Hepatocyte (in vitro differentiated cells): ENCODE measurements at regions not wholly inside any gene's neighbourhood (a gene's known extent, or its start where the extent isn't known, plus 50 kb on each side); places are given as distances from the start of the nearest gene placed in this dataset.

ENCODE experiments used
- DNase-seq: peaks from one replicate; pipeline ENCODE4 v3.0.0-alpha.2; 2016; ENCODE audit warnings: low spot score
- H2AFZ ChIP-seq: fragments of 200-600 bp; sonication (generic); 2 replicates; pipeline ENCODE4 v1.6.0; 2016; ENCODE audit warnings: antibody characterized with exemption, mild to moderate bottlenecking
- H3K27ac ChIP-seq: fragments of 200-600 bp; sonication (generic); 2 replicates; pipeline ENCODE4 v1.5.1; 2016; ENCODE audit warnings: mild to moderate bottlenecking
- H3K27me3 ChIP-seq: fragments of 200-600 bp; sonication (generic); 2 replicates; pipeline ENCODE4 v1.6.1; 2016
- H3K36me3 ChIP-seq: fragments of 200-600 bp; sonication (generic); replicated peaks from 2 replicates; pipeline ENCODE4 v1.5.1; 2016; ENCODE audit warnings: low read depth; ENCODE audit not compliant: insufficient read depth
- H3K4me1 ChIP-seq: fragments of 200-600 bp; sonication (generic); 2 replicates; pipeline ENCODE4 v1.5.1; 2016; ENCODE audit warnings: mild to moderate bottlenecking, moderate library complexity; ENCODE audit not compliant: insufficient read depth
- H3K4me2 ChIP-seq: fragments of 200-600 bp; sonication (generic); 2 replicates; pipeline ENCODE4 v1.6.0; 2016
- H3K4me3 ChIP-seq: fragments of 200-600 bp; sonication (generic); 2 replicates; pipeline ENCODE4 v1.5.1; 2016; ENCODE audit warnings: mild to moderate bottlenecking
- H3K79me2 ChIP-seq: fragments of 200-600 bp; sonication (generic); 2 replicates; pipeline ENCODE4 v1.6.0; 2017; ENCODE audit warnings: mild to moderate bottlenecking
- H3K9me2 ChIP-seq: fragments of 200-600 bp; sonication (generic); replicated peaks from 2 replicates; pipeline ENCODE4 v1.6.0; 2017; ENCODE audit warnings: mild to moderate bottlenecking; ENCODE audit not compliant: insufficient read depth
- H3K9me3 ChIP-seq: fragments of 200-600 bp; sonication (generic); 2 replicates; pipeline ENCODE4 v1.5.1; 2016; ENCODE audit warnings: low read depth, mild to moderate bottlenecking
- H4K20me1 ChIP-seq: fragments of 200-600 bp; sonication (generic); 2 replicates; pipeline ENCODE4 v1.6.0; 2016; ENCODE audit warnings: mild to moderate bottlenecking; ENCODE audit not compliant: insufficient read depth, poor library complexity, severe bottlenecking
- CTCF ChIP-seq: fragments of 200-600 bp; sonication (generic); IDR thresholded peaks from 2 replicates; pipeline ENCODE4 v1.5.1; 2016; ENCODE audit warnings: antibody characterized with exemption, mild to moderate bottlenecking; ENCODE audit not compliant: poor library complexity
- EZH2 ChIP-seq: fragments of 200-600 bp; sonication (generic); IDR thresholded peaks from 2 replicates; pipeline ENCODE4 v1.6.1; 2016; ENCODE audit warnings: antibody characterized with exemption, mild to moderate bottlenecking, borderline replicate concordance
- EZH2phosphoT487 ChIP-seq: fragments of 200-600 bp; sonication (generic); IDR thresholded peaks from one replicate; pipeline ENCODE4 v1.6.1; 2018; ENCODE audit warnings: antibody characterized with exemption, mild to moderate bottlenecking, low read depth, moderate library complexity; ENCODE audit not compliant: unreplicated experiment, severe bottlenecking
- WGBS: methylation state at CpG from one replicate; pipeline ENCODE4 v1.1.6; 2016; ENCODE audit warnings: low lambda C conversion rate; ENCODE audit errors: missing lambda C conversion rate; 5-methylcytosine and 5-hydroxymethylcytosine counted together

- no peaks in the 10 kb centered on the region for H3K36me3 ChIP-seq
- no peak overlapping the region for H3K27ac ChIP-seq
- no peak overlapping the region for H3K4me2 ChIP-seq
- no peaks in the 10 kb centered on the region for H3K9me2 ChIP-seq
- H3K9me3 ChIP-seq, result no peaks in the 10 kb centered on the region
- H2AFZ ChIP-seq, result no peak overlapping the region
- no peaks in the 10 kb centered on the region for H3K27me3 ChIP-seq
- no peaks in the 10 kb centered on the region for H3K4me1 ChIP-seq
- DNase-seq, result no peak
- no peaks in the 10 kb centered on the region for H3K79me2 ChIP-seq
- no peak overlapping the region for H3K4me3 ChIP-seq
- no peaks in the 10 kb centered on the region for H4K20me1 ChIP-seq
- no peak for TF ChIP-seq CTCF
- TF ChIP-seq EZH2phosphoT487, result no peak
- TF ChIP-seq EZH2, result no peak
Measured at GRCh38 chr1:73789965-73790364, 408.0 kb downstream of the LRRIQ3 start.

GRCh38 chr1:73784026-73784425 is 413.9 kb downstream of the LRRIQ3 start:
- H3K4me3 ChIP-seq, result no peak overlapping the region
- no peaks in the 10 kb centered on the region for H4K20me1 ChIP-seq
- no peak for DNase-seq
- no peaks in the 10 kb centered on the region for H3K9me3 ChIP-seq
- no peaks in the 10 kb centered on the region for H3K79me2 ChIP-seq
- H3K9me2 ChIP-seq, result no peaks in the 10 kb centered on the region
- no peak for TF ChIP-seq CTCF
- TF ChIP-seq EZH2, result no peak
- no peak for TF ChIP-seq EZH2phosphoT487
- H3K36me3 ChIP-seq, result no peaks in the 10 kb centered on the region
- no peak overlapping the region for H3K4me2 ChIP-seq
- no peaks in the 10 kb centered on the region for H3K4me1 ChIP-seq
- H2AFZ ChIP-seq, result no peak overlapping the region
- H3K27me3 ChIP-seq, result no peaks in the 10 kb centered on the region
- WGBS, result 90% methylated on average over 2 of the region's 2 CpGs
- H3K27ac ChIP-seq, result no peak overlapping the region

DNA sequence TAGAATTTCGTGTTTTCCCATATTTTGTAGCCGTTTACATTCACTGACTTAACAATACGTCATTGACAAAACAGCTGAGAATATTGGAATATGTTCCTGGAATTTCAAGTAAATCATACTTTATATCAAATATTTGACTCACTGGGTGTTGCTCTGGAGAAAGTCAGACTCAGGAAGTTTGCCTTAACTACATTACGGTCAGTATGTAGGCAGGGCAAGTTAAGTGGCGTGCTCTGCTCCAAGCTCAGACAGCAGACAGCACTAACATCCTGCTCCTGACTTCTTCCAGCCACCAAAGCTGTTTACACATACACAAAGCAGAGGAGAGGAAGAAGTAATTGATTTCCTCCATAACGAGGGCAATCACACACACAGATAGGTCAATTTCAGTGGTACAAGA is 414.6 kb downstream of the LRRIQ3 start:
- Histone ChIP-seq H3K9me2 (no peaks in the 10 kb centered on the region), H3K79me2 (no peaks in the 10 kb centered on the region), H3K36me3 (no peaks in the 10 kb centered on the region), H4K20me1 (no peaks in the 10 kb centered on the region), H3K27ac (no peak overlapping the region), H3K4me3 (no peak overlapping the region), H3K4me2 (no peak overlapping the region), H2AFZ (no peak overlapping the region), H3K9me3 (no peaks in the 10 kb centered on the region), H3K27me3 (no peaks in the 10 kb centered on the region), H3K4me1 (no peaks in the 10 kb centered on the region)
- TF ChIP-seq EZH2 (no peak), EZH2phosphoT487 (no peak), CTCF (no peak)
- WGBS, result 80% methylated on average over 6 of the region's 6 CpGs
- no peak for DNase-seq

GRCh38 chr1:73782901-73783300 is 415.1 kb downstream of the LRRIQ3 start:
- no peaks in the 10 kb centered on the region for H3K36me3 ChIP-seq
- 70% methylated on average over 2 of the region's 2 CpGs for WGBS
- no peak overlapping the region for H2AFZ ChIP-seq
- no peak overlapping the region for H3K4me3 ChIP-seq
- H3K4me2 ChIP-seq, result no peak overlapping the region
- H3K9me2 ChIP-seq, result no peaks in the 10 kb centered on the region
- TF ChIP-seq EZH2phosphoT487 (no peak), CTCF (no peak), EZH2 (no peak)
- H3K79me2 ChIP-seq, result no peaks in the 10 kb centered on the region
- no peaks in the 10 kb centered on the region for H3K4me1 ChIP-seq
- no peak for DNase-seq
- no peak overlapping the region for H3K27ac ChIP-seq
- no peaks in the 10 kb centered on the region for H4K20me1 ChIP-seq
- H3K27me3 ChIP-seq, result no peaks in the 10 kb centered on the region
- no peaks in the 10 kb centered on the region for H3K9me3 ChIP-seq
